GM18951 (cell line): ENCODE measurements at regions not wholly inside any gene's neighbourhood (a gene's known extent, or its start where the extent isn't known, plus 50 kb on each side); places are given as distances from the start of the nearest gene placed in this dataset.

ENCODE experiments used
- POLR2A ChIP-seq: IDR thresholded peaks from 4 replicates; pipeline ENCODE4 v1.6.1; 2011; ENCODE audit warnings: mild to moderate bottlenecking; ENCODE audit not compliant: insufficient read length, insufficient read depth; ENCODE audit errors: extremely low read depth
- in situ Hi-C: fragments of 300-500 bp; cut with MboI; formaldehyde crosslinking; loops from one replicate; pipeline ENCODE4 v1.12.0; 2022; ENCODE audit warnings: low sequenced_read_pairs, mixed read lengths, inconsistent platforms; ENCODE audit not compliant: unreplicated experiment

DNA sequence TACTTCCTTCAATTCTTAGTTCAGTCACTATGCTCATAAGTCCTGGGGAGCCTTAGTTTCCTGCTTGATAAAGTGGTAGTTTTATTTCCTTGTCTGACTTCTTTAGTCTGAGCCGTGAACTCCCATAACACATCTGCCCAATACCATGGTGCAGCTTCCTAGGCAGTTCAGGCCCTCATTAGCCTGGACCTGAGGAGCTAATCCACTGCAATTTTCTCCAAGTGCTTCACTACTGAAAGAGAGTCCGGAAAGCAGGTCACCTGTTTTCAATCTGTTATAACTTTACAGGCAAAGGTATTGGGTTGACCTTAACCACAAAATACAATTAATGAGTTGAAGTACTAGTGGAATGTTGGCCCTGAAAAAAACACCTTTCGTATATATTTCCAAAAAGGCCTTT is 245.4 kb upstream of the BOD1L1 start:
- no peak for TF ChIP-seq POLR2A
- in situ Hi-C loops = no loop called here

DNA sequence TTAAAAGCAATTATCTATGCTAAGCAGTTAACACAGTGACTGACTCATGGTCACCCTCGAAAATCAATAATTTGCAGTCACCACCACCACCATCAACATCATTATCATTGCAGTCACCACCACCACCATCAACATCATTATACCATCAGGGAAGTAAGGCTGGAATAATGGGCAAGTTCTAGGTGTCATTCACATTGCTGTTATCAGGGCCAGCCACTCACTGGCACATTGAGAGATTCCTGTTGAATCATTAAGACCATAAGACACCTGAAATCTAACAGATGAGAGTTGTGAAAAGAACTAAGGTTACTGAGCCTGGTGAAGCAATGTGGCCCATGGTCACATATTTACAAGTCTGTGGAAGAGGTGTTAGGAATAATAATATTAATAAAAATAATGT is 247.7 kb upstream of the BOD1L1 start:
- in situ Hi-C loops = no loop called here
- TF ChIP-seq POLR2A = no peak

DNA sequence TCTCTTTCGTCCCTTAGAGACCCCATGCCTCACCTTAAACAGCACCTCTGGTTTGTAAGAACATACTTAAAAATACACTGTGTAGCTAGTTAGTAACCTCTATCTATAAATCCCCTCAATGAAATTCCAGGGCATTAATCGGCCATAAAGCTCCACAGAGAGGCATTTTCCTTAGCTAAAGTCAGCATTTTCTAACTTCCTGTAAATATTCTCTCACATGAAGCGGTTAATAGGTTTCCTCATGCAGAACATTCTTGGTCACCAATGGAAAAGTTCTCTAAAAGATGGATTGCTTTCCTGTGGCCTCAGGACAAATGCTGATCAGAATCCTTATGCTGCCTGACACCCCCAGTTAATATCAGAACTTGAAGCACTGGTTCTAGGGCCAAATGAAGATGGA is 248.6 kb upstream of the BOD1L1 start:
- in situ Hi-C loops = no loop called here
- TF ChIP-seq POLR2A = no peak

DNA sequence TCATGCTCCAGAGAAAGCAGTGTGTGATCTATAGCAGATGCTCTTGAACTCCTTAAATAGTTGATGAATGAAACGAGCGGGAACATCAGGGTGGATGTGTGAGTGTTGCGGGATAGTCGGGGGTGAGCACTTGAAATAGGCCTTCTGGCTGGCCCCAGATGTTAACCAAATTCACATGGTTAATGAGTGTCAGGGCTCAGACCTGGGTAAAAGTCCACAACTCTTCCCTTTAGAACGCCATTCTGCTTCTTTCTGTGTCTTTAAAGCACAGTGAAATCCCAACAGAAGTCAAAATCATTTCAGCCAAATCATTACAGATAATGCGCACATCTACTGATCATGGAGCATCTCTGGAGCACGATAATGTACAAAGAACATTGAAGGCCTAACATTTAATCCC is 249.4 kb upstream of the BOD1L1 start:
- no peak for TF ChIP-seq POLR2A
- in situ Hi-C loops = no loop called here

DNA sequence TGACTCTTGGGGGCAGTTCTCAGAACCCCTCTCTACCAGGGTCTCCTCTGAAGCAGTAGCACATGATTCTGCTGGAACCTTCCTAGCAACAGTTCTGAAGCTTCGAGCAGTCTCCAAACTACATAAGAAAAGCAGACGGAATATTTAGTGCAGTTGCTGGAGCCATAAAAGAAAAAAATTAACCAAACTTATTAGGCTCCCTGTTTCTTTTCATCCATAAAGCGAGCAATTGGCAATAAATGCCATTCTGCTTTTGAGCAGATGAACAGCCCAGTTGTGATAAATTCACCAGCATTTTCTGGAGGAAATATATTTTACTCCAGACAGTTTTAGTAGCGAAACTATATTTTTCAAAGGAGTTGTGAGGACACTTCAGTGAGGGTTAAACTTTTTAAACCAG is 250.1 kb upstream of the BOD1L1 start:
- in situ Hi-C loops = no loop called here
- no peak for TF ChIP-seq POLR2A

DNA sequence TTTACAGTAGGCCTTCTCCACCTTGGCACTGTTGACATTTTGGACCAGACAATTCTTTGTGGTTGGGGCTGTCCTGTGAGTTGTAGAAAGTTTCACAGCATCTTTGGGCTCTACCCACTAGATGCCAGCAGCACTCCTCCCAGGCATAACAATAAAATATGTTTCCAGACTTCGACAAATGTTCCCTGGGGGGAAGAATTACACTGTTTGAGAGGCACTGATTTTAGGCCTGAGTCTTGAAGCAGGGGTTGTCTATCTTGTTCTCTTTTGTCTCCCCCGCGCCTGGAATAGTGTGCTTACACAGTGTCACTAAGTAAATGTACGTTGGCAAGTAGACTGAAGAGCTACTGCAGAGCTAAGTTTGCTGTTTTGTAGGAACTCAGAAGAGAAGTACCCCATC is 254.4 kb upstream of the BOD1L1 start:
- TF ChIP-seq POLR2A = no peak
- in situ Hi-C loops = no loop called here

DNA sequence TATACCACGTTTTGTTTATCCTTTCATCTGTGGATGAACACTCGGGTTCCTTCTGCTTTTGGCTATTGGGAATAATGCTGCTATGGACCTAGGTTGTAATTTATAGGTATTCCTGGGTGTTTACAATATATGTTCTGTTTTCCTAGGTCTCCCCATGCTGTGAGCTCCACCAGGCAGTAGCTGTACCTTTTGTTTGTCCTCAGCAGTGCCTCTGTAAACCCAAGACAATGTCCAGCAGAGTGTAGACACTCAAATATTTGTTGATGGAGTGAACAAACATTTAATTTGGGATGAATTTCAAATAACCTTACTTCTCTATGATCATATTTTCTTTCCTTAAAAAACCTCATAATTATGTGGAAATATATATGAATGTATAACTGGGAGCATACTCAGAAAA is 259.5 kb upstream of the BOD1L1 start:
- in situ Hi-C loops = no loop called here
- no peak for TF ChIP-seq POLR2A

DNA sequence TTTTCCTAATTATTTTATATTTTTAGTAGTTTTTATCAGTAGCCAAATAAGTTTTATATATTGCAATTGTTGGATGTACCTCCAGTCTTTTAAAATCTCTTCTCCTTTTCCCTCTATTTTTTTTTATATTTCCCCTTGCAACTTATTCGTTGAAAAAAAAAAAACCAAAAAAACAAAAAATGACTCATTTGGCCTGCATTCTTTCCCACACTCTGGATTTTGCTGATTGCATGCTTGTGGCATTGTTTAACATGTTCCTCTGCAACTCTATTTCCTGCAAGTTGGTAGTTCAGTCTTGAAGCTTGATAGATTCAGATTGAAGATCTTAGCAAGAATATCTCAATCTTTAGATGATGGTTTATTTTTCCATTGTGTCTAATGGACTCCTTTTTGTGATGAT is 260.6 kb upstream of the BOD1L1 start:
- no peak for TF ChIP-seq POLR2A
- in situ Hi-C loops = no loop called here

DNA sequence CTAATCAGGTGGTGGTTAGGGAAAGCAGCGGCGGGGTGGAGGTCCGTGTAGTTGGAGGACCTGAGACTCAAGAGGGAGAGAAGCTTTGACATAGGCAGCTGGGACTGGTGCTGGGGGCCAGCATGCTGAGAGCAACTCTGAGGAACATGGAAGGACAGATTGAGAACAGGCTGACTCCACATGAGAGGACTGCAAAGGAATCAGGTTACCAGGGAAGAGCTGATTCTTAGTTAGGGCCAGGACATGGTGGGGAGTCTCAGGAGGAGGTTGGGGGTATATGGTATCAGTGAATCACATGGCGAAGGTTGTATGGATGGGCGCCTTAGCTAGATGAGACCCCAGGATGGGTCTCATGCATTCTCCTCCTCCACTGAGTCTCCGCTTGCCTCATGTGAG is 264.0 kb upstream of the BOD1L1 start:
- no peak for TF ChIP-seq POLR2A
- in situ Hi-C loops = no loop called here

DNA sequence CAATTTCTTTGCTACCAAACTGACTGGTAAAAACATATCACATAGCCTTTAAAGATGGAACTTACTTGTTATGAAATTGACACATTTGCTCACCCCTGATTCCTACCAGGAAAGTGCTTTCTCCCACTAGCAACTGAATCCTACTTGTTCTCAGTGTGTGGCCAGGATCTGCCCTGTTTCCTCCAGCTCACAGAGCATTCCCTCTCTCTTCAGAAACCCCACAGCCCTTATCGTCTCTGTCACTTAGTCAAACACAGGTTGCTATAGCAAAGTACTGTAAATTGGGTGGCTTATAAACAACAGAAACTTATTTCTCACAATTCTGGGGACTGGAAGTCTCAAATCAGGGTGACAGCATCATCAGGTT is 265.2 kb upstream of the BOD1L1 start:
- TF ChIP-seq POLR2A = no peak
- in situ Hi-C loops = no loop called here

DNA sequence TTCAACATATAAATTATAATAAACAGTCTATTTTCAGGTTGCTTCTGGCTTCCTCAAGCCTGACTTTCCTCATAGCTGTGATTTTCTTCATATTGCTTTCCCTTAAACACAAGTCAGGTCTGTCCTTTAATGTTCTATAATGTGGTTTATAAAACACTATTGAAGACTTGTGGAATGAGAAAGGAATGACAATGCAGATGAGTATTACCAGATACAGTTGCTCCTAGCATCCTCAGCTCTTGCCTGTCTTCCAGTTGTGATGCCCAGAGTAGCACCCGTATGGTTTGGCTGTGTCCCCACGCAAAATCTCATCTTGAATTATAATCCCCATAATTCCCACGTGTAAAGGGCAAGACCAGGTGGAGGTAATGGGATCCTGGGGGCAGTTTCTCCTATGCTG is 265.7 kb upstream of the BOD1L1 start:
- in situ Hi-C loops = no loop called here
- TF ChIP-seq POLR2A = no peak

DNA sequence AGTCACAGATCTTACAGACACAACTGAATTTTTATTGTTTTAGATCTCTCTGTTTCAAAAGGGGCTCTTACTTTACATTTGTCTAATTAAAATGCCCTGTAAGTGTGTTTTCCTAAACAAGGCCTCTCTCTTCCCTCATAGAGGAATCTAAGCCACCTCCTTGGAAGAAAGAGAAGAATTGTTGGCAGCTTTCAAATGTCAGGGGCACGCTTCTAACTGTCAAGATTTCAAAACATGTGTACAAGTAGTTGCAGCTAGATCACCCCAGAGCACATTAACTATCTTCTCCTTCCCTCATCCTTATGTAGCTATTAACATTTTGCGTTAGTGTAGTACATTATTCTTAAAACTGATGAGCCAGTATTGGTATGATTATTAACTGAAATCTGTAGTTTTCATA is 266.5 kb upstream of the BOD1L1 start:
- in situ Hi-C loops = no loop called here
- TF ChIP-seq POLR2A = no peak

DNA sequence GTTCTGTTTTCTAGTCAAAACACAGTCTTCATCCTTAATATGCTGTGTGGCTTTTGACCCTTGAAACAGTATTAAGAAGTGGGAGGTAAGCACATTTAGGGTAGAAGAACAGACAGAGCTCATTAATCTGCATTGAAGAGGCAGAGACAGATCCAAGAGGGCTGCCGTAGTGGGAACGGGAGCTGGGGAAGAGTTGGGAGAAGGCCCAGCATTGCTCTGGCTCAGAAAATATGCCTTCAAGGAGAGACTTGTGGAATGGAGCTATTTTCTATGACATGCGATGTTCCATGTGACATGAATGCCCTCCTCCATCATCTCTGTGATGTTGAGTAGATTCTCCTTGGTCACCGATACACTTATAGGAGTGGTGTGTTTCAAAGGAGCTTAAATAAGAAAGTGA is 273.3 kb upstream of the BOD1L1 start:
- no peak for TF ChIP-seq POLR2A
- in situ Hi-C loops = no loop called here

DNA sequence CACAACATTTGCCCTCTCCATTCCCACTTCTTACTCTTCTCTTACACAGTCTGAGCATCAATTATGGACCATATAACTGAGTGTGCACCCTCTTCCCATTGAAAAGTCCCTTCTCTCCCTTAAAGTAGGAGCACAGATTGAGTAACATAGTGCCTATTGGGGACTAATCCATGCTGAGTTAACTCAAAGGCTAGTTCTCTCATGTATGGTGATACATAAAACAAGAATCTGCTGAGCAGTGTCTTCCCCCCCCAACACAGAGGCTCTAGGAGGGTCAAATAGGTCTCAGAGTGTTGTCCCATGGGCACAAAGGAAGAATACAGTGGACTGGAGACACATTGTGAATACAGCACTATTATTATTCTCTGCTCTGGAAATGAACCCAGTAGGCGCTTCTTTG is 274.6 kb upstream of the BOD1L1 start:
- in situ Hi-C loops = no loop called here
- TF ChIP-seq POLR2A = no peak

DNA sequence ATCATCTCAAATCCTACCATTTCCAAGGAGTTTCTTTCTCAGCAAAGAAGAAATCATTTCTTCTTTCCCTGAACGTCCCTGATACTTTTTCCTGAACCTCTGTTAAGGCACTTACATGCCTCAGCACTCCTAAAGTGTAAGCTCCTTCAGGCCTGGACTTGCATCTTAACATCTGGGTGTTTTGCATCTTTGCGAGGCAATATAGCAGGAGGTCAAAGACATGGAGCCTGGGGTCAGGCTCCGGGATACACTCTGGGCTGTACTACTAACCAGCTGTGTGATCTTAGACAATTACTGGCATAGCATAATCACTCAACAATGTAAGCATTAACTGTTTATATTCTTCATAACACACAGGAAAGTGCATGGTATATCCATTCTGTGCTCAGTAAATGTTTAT is 275.5 kb upstream of the BOD1L1 start:
- TF ChIP-seq POLR2A = no peak
- in situ Hi-C loops = no loop called here
